DMS 273 treated with DMSO at 0.1 percent for 48 hours (cell line): ENCODE measurements at regions not wholly inside any gene's neighbourhood (a gene's known extent, or its start where the extent isn't known, plus 50 kb on each side); places are given as distances from the start of the nearest gene placed in this dataset.

Experiments
- DNase-seq: peaks from one replicate; lab custom pipeline; 2025; lab: John Stamatoyannopoulos, UW

DNA sequence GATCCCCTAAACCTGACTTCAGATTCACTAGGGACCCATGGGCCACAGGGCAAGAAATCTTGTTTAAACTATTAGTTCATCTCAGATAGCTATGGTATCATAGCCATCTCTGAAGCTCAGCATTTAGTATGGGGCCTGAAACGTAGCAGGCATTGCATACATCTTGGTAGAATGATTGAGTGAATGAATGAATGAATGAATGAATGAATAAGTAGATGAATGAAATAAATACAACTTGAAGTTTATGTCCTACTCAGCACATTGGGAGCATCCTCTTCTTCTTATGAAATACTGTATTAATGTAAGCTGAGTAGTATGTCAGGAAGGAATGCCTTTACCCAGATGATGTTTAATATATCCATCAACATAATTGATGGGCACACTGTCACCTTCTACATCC is 175.4 kb upstream of the EEA1 start:
- no peak for DNase-seq

- DNase-seq, result no peak
Measured at GRCh38 chr12:93106910-93107309, 177.8 kb upstream of the EEA1 start.

- DNase-seq, result no peak
Measured at GRCh38 chr12:93107514-93108312, 178.6 kb upstream of the EEA1 start.

DNA sequence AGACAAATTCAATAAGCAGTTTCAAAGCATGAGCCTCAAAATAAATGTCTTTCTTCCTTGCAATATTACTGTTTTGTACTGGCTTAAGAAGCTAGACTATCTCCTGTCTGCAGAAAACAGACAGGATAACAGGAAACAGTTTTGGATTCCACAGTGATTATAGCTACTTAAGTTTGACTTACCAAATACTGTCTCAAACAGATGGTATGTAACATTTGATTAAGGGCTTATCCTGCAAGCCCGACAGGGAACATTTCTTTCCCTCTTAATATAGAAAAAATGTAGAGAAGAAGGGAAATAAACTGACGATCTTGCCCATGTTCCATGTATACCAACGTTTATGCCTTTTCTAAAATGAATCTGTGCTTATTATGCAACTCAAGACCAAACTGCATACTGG is 179.9 kb upstream of the EEA1 start:
- DNase-seq, result no peak

- no peak for DNase-seq
Measured at GRCh38 chr12:93109551-93110203, 180.6 kb upstream of the EEA1 start.

- no peak for DNase-seq
Measured at GRCh38 chr12:93111773-93112172, 182.7 kb upstream of the EEA1 start.

- DNase-seq, result no peak
Measured at GRCh38 chr12:93113317-93114006, 184.4 kb upstream of the EEA1 start.

DNA sequence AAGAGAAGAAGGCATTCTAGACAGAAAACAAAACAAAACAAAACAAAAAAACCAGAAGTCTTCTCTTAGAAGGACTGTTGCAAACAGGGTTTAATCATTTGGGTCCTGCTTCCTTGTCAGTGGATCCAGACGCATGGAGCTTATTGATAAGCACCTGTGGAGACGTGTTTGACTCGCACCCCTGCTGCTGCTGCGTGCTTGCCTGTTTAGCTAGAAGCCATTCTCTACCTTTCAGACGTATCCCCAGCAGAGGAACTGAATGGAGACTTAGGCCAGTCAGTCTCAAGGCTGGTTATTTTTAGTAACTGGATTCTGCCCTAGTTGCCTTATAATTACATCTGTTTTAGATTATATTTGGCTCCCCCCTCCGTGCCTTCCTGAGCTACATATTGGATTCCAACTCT is 186.1 kb upstream of the EEA1 start:
- DNase-seq, result no peak

DNA sequence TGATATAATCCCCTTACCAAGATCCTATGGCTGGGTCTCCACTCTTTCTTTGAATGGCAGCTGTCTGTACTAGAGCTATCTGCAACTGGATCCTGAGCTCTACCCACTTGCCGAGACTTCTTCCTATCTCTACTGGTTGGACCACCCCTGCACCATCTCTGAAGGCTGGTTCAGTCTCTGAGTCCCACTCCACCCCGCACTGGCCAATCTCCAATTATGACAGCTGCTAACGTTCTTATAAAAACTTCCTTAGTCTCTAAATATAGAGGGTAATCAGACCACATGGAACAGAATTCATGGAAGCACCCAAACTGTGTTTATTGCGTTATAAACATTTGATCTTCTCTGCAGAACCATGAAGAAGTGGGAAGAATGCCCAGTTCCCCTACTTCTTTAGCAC is 186.6 kb upstream of the EEA1 start:
- no peak for DNase-seq

GRCh38 chr12:93116632-93117031 is 187.5 kb upstream of the EEA1 start:
- no peak for DNase-seq

DNA sequence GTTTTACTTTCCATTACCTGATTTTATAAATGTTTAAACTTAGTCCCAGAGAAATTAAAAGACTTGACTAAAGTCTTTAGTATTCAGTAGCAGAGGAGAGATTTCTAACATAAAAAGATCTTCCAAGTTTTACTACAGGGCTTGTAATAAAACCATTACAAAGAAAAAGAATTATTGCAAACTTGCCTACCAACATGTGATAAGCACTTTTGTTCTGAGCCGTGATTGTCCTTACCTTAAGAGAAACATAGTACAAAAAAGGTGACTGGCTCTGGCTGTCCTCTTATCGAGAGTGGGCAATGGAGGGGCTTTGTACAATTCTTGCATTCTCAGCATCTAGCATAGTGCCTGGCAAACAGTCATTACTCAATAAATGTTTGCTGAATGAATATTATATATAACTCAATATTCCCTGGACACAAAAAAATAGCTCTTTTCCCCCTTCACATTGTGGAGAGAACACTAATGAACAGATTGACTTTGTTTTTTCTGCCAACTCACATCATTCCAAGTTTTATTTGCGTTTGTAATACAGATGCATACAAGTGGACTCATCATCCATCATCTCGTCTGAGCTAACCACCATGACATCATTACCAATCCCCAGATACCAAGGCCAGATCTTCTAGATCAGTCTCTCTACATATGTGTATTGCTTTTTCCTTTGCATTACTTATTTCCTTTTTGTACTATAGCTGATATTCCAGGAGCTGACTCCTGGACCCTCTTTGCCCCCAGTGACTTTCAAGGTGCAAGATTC is 192.8 kb upstream of the EEA1 start:
- no peak for DNase-seq

- no peak for DNase-seq
Measured at GRCh38 chr12:93122569-93123091, 193.5 kb upstream of the EEA1 start.

- DNase-seq, result no peak
Measured at GRCh38 chr12:93125126-93125525, 196.0 kb upstream of the EEA1 start.

DNA sequence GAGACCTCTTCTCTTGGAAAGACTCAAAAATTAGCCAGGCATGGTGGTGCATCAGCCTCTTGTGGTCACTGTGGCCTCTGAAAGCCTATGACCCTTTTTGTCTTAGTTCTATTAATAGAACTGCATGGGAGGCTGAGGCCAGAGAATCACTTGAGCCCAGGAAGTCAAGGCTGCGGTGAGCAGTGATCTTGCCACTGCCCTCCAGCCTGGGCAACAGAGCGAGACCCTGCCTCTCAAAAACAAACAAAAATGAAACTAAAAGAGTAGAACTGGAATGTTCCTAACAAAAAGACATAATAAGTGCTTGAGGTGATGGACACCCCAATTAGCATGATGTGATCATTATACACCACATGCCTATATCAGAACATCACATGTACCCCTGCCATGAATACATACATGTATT is 197.0 kb upstream of the EEA1 start:
- no peak for DNase-seq

DNA sequence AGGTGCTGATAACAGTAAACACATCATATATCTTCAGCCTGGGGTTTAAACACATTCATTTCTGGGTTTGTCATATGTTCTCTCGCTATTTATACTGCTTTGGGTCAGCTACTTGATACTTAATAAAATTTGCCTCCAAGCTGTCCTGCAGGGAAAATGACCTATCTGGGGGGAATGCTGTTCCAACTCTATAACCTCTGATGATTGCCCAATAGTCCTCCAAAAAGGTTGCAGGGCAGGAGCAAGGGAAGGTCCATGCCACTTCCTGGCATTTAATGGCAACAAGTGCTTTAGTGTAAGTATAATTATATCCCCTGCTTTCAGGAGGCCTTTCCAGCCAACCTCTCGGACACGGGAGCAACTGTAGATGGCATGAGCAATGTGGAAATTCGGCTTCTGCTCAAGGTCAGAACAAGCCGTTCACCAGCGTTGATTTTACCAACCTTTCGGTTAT is 198.0 kb upstream of the EEA1 start:
- DNase-seq, result no peak

DNA sequence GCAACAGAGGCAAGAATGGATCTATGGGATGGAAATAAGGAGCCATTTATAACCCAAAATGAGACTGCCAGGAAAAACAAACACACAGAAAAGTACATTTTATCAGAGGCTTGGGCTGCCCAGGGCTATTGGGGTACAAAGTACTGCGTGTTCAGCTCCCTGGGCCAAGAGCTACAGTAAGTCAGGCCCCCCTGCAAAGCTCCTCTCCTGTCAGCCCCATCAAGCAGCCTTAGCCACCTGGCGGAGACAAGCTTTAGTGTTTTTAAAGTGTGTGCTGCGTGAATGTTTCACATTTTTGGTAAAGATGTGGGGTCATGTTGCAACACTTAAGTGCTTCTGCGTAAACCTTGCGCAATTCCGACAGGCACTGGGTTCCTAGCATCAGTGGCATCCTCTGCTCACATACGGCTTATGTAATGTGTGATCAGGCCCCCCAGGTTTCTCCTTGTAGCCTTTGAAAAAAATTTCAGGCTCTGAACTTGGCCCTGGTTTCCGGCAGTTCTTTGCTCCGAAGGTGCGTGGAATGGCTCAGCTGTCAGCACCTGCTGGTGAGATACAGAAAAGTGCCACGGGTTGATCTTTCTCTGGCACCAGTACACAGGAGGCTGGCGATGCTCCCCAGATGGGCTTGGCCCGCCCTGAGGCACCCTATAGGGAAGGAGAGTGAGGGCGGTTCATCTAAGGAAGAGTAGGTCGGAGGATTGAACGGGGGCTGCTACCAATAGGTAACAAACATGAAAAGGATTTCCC is 198.7 kb upstream of the EEA1 start:
- DNase-seq, result no peak

- DNase-seq, result no peak
Measured at GRCh38 chr12:93128332-93128707, 199.2 kb upstream of the EEA1 start.

DNA sequence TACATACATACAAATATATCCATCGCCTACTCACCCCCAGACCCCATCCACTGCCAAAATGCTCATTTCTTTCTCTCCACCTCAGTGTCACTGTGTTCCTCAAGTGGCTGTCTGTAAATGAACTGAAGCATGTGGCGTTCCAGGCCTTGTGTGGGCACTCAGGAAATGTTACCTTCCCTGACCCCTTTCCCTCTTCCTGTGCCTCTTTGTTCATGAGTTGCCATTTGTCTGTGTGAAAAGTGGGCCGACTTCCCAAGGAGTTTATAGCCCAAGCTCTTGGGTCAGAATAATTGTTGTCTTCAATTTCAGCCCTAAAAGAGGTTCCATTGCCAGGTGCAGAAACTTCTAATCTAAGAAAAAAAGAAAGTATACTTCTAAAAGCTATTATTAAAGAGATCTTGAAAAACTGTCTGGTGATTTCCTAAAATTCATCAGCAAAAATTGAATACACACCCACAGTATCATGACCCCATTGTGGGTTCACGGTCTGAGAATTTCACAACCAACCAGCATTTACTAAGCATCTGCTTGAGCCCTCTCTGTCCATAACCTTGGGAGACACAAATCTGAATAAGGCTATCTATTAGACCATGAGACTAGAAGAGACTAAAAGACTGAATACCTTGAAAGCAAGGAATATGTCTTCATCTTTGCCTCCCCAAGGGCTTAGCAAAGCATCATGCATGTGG is 201.4 kb upstream of the EEA1 start:
- no peak for DNase-seq

DNA sequence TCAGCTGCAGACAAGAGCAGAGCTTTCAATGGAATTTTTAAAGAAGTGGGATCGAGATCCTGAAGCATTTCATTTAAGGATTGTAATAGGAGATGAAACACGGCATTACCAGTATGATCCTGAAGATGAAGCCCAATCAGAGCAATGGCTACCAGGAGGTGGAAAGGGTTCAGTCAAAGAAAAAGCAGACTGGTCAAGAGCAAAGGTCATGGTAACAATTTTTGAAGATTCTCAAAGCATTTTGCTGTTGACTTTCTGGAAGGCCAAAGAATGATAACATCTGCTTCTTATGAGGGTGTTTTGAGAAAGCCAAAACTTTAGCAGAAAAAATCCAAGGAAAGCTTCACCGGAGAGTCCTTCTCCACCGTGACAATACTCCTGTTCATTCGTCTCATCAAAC is 204.3 kb upstream of the EEA1 start:
- DNase-seq, result no peak

- no peak for DNase-seq
Measured at GRCh38 chr12:93134175-93134890, 205.2 kb upstream of the EEA1 start.
